HG03558 (cell line): ENCODE measurements at regions not wholly inside any gene's neighbourhood (a gene's known extent, or its start where the extent isn't known, plus 50 kb on each side); places are given as distances from the start of the nearest gene placed in this dataset.

Experiments used
- ATAC-seq: cut with Tn5 transposase; IDR thresholded peaks from one replicate; pipeline ENCODE4 v1.9.1; 2021; ENCODE audit warnings: moderate number of reproducible peaks; ENCODE audit not compliant: unreplicated experiment; ENCODE audit errors: extremely low read depth

DNA sequence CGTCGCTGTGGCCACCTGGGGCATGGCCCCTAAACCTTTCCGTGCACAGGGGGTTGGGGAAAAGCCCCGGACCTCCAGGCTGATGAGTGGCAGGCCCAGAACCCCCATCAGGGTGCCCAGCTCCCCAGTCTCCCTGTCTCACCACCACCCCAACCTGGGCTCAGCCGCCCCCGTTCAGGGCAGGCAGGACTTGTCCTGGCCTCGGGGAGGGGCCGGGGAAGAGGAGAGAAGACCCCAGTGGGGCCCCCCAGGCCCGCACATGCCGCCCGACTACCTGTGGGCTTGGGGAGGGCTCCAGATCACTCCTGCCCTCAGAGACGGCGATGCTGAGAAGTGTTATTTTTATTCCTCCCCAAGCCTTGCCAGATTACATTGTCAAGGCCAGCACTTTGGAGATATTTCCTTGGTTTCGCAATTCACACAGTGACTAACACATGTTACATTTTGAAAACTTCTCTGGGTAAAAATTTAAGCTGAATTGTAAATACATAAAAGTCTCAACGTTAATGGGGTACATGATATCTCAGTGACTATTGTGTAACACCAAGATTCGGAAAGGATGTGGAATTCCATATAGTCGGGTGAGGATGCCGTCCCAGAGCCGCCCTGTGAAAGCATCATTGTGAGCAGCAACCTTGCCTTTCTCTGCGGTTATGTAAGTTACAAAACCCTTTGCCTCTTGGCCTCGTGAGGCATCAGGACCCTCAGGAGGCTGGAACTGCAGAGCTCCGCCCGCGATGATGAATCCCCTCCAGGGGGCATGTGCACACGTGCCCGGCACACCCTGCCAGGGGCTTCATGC is 85.6 kb upstream of the DIO3 start:
- no peak for ATAC-seq

DNA sequence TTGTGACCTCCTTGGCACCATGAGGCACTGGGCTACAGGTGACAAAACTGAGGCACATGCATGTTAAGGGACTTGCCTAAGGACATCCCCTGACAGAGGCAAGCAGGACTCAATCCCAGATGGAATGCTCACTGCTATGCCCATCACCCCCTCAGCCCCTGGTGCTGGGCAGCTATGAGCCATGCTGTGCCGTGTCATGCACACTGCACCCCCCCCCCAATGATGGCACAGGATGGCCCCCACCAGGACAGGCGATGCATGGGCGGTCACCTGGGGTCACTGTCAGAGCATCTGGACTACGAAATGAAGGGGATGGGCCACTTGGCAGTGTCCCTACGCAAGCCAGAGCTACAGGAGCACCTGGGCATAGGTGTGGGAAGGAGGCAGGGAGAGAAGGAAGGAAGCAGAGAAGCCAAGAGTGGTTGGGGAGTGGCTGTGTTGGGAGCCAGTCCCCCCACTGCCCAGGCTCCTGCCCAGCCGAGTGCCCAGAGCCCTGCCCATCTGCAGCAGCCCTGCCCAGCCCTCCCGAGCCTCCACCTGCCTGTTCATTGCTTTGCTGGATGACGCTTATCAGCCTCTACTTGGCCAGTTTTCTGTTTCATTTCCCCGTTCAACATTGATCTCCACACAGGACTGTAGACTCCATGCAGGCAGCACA is 84.9 kb upstream of the DIO3 start:
- no peak for ATAC-seq

DNA sequence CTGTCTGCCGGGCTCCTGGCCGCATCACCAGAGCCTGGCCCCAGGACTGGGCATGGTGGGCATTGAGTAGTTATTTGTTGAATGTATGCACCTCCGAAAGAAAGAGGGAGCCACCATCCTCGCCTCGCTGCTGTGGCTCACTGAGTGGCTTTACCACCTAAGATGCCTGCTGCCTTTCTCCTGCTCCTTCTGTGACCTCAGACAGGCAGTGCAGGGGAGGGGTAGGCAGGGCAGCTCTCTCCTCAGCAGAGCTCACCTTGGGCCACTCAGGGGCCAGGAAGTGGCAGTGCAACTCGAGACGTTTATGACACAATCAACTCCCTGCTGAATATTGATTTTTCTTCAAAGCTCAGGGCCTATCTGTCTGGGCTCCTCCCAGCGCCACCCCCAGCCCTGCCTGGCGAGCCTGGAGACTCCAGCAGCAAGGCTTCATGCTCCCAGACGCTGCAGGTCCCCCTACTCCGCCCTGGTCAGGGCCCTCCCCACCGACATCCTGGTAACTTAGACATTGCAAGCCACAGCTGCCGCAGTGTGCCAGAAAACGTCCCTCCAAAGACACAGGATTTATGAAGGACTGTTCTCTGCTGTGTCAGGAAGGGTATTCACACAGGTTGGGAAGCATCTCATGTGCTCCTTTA is 84.3 kb upstream of the DIO3 start:
- ATAC-seq: no peak

GRCh38 chr14:101477648-101478047 is 83.6 kb upstream of the DIO3 start:
- ATAC-seq: no peak

GRCh38 chr14:101478096-101478495 is 83.2 kb upstream of the DIO3 start:
- ATAC-seq: no peak

- ATAC-seq: no peak
Measured at GRCh38 chr14:101478796-101479410, 82.4 kb upstream of the DIO3 start.

DNA sequence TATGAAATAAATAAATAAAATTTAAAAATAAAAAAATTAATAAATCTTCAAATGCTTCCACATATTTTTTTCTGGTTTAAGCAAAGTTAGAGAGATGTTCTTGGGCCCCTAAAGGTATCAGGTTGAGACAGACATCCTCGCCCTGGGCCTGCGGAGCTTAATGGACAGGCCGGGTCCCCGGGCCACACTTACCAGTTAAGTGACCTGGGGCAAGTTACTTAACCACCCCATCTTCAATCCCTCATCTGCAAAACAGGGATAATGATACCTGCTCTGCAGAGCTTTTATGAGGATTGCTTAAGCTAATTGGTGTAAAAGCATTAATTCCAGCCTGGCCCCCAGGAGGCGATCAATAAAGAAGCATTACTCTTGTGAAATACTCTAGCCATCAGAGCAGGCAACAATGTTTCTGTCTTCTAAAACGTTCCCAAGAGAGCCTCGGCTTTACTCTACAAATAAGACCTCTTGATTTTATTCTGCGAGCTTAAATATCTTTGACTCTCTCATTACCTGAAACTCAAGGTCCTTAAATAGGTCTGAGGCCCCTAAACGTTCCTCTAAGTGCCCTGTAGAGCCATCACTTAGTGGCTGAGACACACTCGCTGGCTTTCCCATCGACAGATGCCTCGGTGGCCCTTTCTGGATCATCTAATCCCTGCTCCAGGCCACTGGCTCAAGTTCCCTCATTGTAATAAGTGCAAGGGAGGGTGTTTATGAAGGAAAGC is 81.1 kb upstream of the DIO3 start:
- ATAC-seq: no peak

GRCh38 chr14:101480747-101481530 is 80.4 kb upstream of the DIO3 start:
- no peak for ATAC-seq

GRCh38 chr14:101481557-101481956 is 79.7 kb upstream of the DIO3 start:
- ATAC-seq: no peak

DNA sequence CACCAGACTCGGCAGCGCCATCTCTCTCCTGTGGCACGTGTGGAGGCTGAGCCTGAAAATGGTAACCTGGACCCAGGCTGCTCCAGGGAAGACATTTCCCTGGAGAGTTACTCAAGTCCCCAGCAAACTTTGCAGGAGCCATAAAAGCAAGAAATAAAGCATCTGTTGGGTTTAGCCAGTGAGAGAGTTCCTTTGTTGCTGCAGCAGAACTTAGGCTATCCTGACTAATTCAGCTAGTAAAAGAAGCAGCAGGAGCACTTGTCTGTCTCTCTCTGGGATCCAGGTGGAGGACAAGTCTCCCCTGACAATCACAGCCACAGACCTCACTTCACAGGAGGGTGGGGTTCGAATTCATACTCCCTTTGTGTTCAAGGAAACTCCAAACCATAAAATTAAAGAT is 79.2 kb upstream of the DIO3 start:
- no peak for ATAC-seq

- no peak for ATAC-seq
Measured at GRCh38 chr14:101483829-101484228, 77.5 kb upstream of the DIO3 start.

DNA sequence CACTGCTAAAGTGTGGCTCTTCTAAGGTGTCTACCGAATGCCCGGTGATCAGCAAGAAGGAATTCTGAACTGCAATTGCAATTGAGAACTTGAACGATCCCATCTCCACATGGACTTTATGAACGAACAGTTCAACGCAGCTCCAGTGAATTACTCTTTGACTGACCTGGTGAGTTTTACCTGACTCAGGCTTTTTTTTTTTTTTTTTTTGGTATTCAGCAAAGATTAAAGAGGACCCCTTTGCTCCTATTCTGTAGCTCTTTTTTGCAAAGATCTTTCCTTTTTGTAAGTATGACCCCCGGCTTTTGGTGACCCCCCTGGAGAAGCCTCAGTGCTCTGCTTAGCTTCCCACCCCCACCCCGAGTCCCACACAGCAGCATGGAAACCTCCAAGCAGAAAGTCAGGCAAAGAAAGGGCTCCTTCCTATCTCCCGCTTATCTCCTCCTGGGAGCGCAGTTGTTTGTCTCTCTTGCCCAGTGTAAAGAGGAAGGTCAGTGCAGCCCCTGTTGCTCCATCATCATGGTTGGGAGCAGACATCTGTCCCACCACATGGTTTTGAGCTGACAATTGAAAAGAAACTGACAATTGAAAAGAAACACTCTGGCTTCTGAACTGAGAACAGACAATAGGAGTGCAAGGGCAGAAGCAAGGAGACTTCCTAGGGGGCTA is 72.1 kb upstream of the DIO3 start:
- no peak for ATAC-seq

DNA sequence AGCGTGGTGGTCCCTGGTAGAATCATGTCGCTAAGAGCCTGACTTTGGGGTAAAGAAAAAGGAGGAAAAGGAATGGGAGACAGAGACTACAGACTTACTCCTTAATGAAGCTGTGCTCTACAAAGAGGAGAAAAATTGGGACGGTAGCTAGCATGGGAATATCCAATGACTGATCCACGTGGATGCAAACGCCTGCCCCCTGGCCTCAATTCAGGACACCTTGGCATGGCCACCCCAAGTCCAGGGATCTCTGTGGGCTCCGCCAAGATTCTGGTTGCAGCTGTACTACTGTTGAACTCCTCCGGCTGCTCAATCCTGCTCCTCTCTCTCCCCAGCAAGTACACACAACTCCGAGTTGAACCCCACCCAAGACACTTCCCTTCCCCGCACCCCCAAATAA is 70.5 kb upstream of the DIO3 start:
- ATAC-seq: no peak

- no peak for ATAC-seq
Measured at GRCh38 chr14:101491841-101492240, 69.5 kb upstream of the DIO3 start.

- ATAC-seq: no peak
Measured at GRCh38 chr14:101492716-101493115, 68.6 kb upstream of the DIO3 start.

DNA sequence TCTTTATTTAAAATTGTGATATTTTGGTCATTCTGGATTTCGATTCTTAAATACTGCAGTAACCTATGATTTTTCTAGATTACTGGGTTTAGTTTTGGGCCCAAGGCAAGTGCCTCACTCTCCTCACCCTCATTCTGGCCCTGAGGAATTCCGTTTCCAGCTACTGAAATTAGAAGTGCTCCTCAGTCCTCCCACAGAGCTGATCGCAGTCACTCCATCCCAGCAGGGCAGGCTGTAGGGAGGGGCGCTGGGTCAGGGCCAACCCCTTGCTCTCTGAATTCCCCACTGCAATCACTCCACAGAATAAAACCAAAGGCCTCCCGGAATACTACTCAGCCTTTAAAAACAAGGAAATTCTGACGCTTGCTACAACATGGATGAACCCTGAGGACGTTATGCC is 66.5 kb upstream of the DIO3 start:
- ATAC-seq: no peak

DNA sequence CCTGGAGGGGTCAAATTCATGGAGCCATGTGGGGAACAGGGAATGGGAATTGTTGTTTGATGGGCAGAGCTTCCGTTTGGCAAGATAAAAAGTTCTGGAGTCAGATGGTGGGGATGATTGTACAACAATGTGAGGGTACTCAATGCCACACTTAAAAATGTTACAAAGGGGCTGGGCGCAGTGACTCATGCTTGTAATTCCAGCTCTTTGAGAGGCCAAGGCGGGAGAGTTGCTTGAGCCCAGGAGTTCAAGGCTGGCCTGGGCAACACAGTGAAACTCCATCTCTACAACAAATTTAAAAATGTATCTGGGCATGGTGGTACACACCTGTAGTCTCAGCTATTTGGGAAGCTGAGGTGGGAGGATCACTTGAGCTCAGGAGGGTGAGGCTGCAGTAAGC is 66.0 kb upstream of the DIO3 start:
- ATAC-seq: no peak

GRCh38 chr14:101495827-101496775 is 65.2 kb upstream of the DIO3 start:
- ATAC-seq: no peak
